IMR-90 (cell line): ENCODE measurements at regions not wholly inside any gene's neighbourhood (a gene's known extent, or its start where the extent isn't known, plus 50 kb on each side); places are given as distances from the start of the nearest gene placed in this dataset.

Source experiments
- CEBPB ChIP-seq: IDR thresholded peaks from 2 replicates; pipeline ENCODE4 v1.6.1; 2012; ENCODE audit warnings: low read depth, low read length, improper control_type of control experiment
- MAFK ChIP-seq: IDR thresholded peaks from 2 replicates; pipeline ENCODE4 v1.6.1; 2012; ENCODE audit warnings: low read depth, low read length, improper control_type of control experiment
- MAZ ChIP-seq: IDR thresholded peaks from 2 replicates; pipeline ENCODE4 v1.6.1; 2012; ENCODE audit warnings: low read depth, mild to moderate bottlenecking, low read length, improper control_type of control experiment, moderate library complexity, borderline replicate concordance
- MXI1 ChIP-seq: IDR thresholded peaks from 2 replicates; pipeline ENCODE4 v1.6.1; 2012; ENCODE audit warnings: low read depth, mild to moderate bottlenecking, low read length, moderate library complexity, borderline replicate concordance
- NFE2L2 ChIP-seq: fragments of 150-350 bp; IDR thresholded peaks from 2 replicates; pipeline ENCODE4 v1.6.1; 2016; ENCODE audit warnings: low read depth, mild to moderate bottlenecking, low read length
- POLR2A ChIP-seq: IDR thresholded peaks from 2 replicates; pipeline ENCODE4 v1.6.1; 2012; ENCODE audit warnings: mild to moderate bottlenecking, low read depth, low read length
- RFX5 ChIP-seq: IDR thresholded peaks from 2 replicates; pipeline ENCODE4 v1.8.0; 2012; ENCODE audit warnings: low read depth, mild to moderate bottlenecking, low read length, moderate library complexity
- TF ChIP-seq, protein P1 (sequence below): conservative IDR thresholded peaks from 2 replicates; pipeline ENCODE4 v1.5.1; 2012; ENCODE audit warnings: mild to moderate bottlenecking, low read depth, low read length, improper control_type of control experiment
- TF ChIP-seq, protein P2 (sequence below): fragments of 150-350 bp; IDR thresholded peaks from 2 replicates; pipeline ENCODE4 v1.6.1; 2016; ENCODE audit warnings: low read depth, mild to moderate bottlenecking, low read length, moderate library complexity, borderline replicate concordance
- TF ChIP-seq, protein P3 (sequence below): fragments of 150-350 bp; IDR thresholded peaks from 2 replicates; pipeline ENCODE4 v1.6.1; 2017; ENCODE audit warnings: mild to moderate bottlenecking, antibody characterized with exemption, low read length, low read depth

DNA sequence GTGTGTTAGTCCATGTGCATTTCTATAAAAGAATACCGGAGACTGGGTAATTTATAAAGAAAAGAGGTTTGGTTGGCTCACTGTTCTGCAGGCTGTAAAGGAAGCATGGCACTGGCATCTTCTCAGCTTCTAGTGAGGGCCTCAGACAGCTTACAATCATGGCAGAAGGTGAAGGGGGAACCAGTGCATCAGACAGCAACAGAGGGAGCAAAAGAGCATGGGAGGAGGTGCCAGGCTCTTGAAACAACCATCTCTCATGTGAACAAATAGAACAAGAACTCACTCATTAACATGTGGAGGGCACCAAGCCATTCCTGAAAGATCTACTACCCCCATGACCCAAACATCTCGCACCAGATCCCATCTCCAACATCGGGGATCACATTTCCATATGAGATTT, 89.2 kb upstream of the IL33 start:
- no peak for TF ChIP-seq MAZ
- TF ChIP-seq POLR2A, result no peak
- no peak for TF ChIP-seq NFE2L2
- TF ChIP-seq, protein P1, sequence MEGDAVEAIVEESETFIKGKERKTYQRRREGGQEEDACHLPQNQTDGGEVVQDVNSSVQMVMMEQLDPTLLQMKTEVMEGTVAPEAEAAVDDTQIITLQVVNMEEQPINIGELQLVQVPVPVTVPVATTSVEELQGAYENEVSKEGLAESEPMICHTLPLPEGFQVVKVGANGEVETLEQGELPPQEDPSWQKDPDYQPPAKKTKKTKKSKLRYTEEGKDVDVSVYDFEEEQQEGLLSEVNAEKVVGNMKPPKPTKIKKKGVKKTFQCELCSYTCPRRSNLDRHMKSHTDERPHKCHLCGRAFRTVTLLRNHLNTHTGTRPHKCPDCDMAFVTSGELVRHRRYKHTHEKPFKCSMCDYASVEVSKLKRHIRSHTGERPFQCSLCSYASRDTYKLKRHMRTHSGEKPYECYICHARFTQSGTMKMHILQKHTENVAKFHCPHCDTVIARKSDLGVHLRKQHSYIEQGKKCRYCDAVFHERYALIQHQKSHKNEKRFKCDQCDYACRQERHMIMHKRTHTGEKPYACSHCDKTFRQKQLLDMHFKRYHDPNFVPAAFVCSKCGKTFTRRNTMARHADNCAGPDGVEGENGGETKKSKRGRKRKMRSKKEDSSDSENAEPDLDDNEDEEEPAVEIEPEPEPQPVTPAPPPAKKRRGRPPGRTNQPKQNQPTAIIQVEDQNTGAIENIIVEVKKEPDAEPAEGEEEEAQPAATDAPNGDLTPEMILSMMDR, result no peak
- TF ChIP-seq RFX5, result no peak
- TF ChIP-seq, protein P2, sequence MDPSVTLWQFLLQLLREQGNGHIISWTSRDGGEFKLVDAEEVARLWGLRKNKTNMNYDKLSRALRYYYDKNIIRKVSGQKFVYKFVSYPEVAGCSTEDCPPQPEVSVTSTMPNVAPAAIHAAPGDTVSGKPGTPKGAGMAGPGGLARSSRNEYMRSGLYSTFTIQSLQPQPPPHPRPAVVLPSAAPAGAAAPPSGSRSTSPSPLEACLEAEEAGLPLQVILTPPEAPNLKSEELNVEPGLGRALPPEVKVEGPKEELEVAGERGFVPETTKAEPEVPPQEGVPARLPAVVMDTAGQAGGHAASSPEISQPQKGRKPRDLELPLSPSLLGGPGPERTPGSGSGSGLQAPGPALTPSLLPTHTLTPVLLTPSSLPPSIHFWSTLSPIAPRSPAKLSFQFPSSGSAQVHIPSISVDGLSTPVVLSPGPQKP, result no peak
- TF ChIP-seq, protein P3, sequence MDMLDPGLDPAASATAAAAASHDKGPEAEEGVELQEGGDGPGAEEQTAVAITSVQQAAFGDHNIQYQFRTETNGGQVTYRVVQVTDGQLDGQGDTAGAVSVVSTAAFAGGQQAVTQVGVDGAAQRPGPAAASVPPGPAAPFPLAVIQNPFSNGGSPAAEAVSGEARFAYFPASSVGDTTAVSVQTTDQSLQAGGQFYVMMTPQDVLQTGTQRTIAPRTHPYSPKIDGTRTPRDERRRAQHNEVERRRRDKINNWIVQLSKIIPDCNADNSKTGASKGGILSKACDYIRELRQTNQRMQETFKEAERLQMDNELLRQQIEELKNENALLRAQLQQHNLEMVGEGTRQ, result no peak
- TF ChIP-seq MXI1, result no peak
- no peak for TF ChIP-seq CEBPB
- TF ChIP-seq MAFK, result no peak
